ENCODE measurements at regions not wholly inside any gene's neighbourhood (a gene's known extent, or its start where the extent isn't known, plus 50 kb on each side); places are given as distances from the start of the nearest gene placed in this dataset.
A peak's percentile ranks its signal among the peaks of the same experiment; 100 is the strongest.
"Not testable (repeated sequence)": the region's sequence is repeated elsewhere in the genome, so short reads cannot be mapped to it uniquely, and the experiment has no call there.

- TF ChIP-seq TAF1 (IDR thresholded peaks at IDR 0.05; ENCODE audit: low read depth, low read length) (no peak), POLR2AphosphoS5 (IDR thresholded peaks at IDR 0.05; ENCODE audit: low read depth, low read length) (no peak), POU2F2 (IDR thresholded peaks at IDR 0.05; ENCODE audit: low read depth, low read length) (no peak), SPI1 (IDR thresholded peaks at IDR 0.05; ENCODE audit: low read depth, low read length) (peak; percentile 15; the same call in 1 of the 2 replicates)
- FAIRE-seq = no peak
- no peak for DNase-seq (ENCODE audit: insufficient read length, low spot score)
These were observed 98.8 kb upstream of the MB21D2 start for GRCh38 chr3:193016437-193016901.

GRCh38 chr3:193021506-193022010, 103.9 kb upstream of the MB21D2 start:
- DNase-seq (ENCODE audit: insufficient read length, low spot score) = no peak
- TF ChIP-seq POLR2A (IDR thresholded peaks at IDR 0.05; ENCODE audit: low read depth, low read length) (no peak), PAX5 (IDR thresholded peaks at IDR 0.05; ENCODE audit: insufficient read depth, low read length, severe bottlenecking) (no peak)
- no peak for FAIRE-seq

- FAIRE-seq (no peak), DNase-seq (ENCODE audit: insufficient read length, low spot score) (no peak)
- no peak for TF ChIP-seq POLR2AphosphoS5 (IDR thresholded peaks at IDR 0.05; ENCODE audit: low read depth, low read length)
- TF ChIP-seq POLR2A (IDR thresholded peaks at IDR 0.05; ENCODE audit: low read depth, low read length) = no peak
- TF ChIP-seq POU2F2 (IDR thresholded peaks at IDR 0.05; ENCODE audit: low read depth, low read length) = no peak
- TF ChIP-seq SPI1 (IDR thresholded peaks at IDR 0.05; ENCODE audit: low read depth, low read length) = no peak
- no peak for TF ChIP-seq TAF1 (IDR thresholded peaks at IDR 0.05; ENCODE audit: low read depth, low read length)
- TF ChIP-seq PAX5 (IDR thresholded peaks at IDR 0.05; ENCODE audit: insufficient read depth, low read length, severe bottlenecking) = no peak
These were observed 105.6 kb upstream of the MB21D2 start for GRCh38 chr3:193023218-193023617.

- FAIRE-seq (no peak), DNase-seq (ENCODE audit: insufficient read length, low spot score) (no peak)
- TF ChIP-seq PAX5 (IDR thresholded peaks at IDR 0.05; ENCODE audit: insufficient read depth, low read length, severe bottlenecking) (no peak), SPI1 (IDR thresholded peaks at IDR 0.05; ENCODE audit: low read depth, low read length) (no peak), POLR2AphosphoS5 (IDR thresholded peaks at IDR 0.05; ENCODE audit: low read depth, low read length) (no peak)
These were observed 110.6 kb upstream of the MB21D2 start for GRCh38 chr3:193028258-193028657.

GRCh38 chr3:193029800-193030199, 112.1 kb upstream of the MB21D2 start:
- FAIRE-seq (no peak), DNase-seq (ENCODE audit: insufficient read length, low spot score) (no peak)
- TF ChIP-seq TAF1 (IDR thresholded peaks at IDR 0.05; ENCODE audit: low read depth, low read length) (no peak), POLR2A (IDR thresholded peaks at IDR 0.05; ENCODE audit: low read depth, low read length) (no peak), POLR2AphosphoS5 (IDR thresholded peaks at IDR 0.05; ENCODE audit: low read depth, low read length) (no peak), POU2F2 (IDR thresholded peaks at IDR 0.05; ENCODE audit: low read depth, low read length) (no peak), SPI1 (IDR thresholded peaks at IDR 0.05; ENCODE audit: low read depth, low read length) (no peak), PAX5 (IDR thresholded peaks at IDR 0.05; ENCODE audit: insufficient read depth, low read length, severe bottlenecking) (no peak)

- no peak for TF ChIP-seq SPI1 (IDR thresholded peaks at IDR 0.05; ENCODE audit: low read depth, low read length)
- no peak for TF ChIP-seq PAX5 (IDR thresholded peaks at IDR 0.05; ENCODE audit: insufficient read depth, low read length, severe bottlenecking)
- no peak for TF ChIP-seq POLR2A (IDR thresholded peaks at IDR 0.05; ENCODE audit: low read depth, low read length)
- no peak for TF ChIP-seq TAF1 (IDR thresholded peaks at IDR 0.05; ENCODE audit: low read depth, low read length)
- TF ChIP-seq POU2F2 (IDR thresholded peaks at IDR 0.05; ENCODE audit: low read depth, low read length) = no peak
- TF ChIP-seq POLR2AphosphoS5 (IDR thresholded peaks at IDR 0.05; ENCODE audit: low read depth, low read length) = no peak
- FAIRE-seq (no peak), DNase-seq (ENCODE audit: insufficient read length, low spot score) (no peak)
These were observed 112.6 kb upstream of the MB21D2 start for GRCh38 chr3:193030276-193030675.

GRCh38 chr3:193031911-193032310, 114.3 kb upstream of the MB21D2 start:
- TF ChIP-seq POU2F2 (IDR thresholded peaks at IDR 0.05; ENCODE audit: low read depth, low read length) (no peak), POLR2AphosphoS5 (IDR thresholded peaks at IDR 0.05; ENCODE audit: low read depth, low read length) (no peak), PAX5 (IDR thresholded peaks at IDR 0.05; ENCODE audit: insufficient read depth, low read length, severe bottlenecking) (no peak), POLR2A (IDR thresholded peaks at IDR 0.05; ENCODE audit: low read depth, low read length) (no peak), SPI1 (IDR thresholded peaks at IDR 0.05; ENCODE audit: low read depth, low read length) (no peak), TAF1 (IDR thresholded peaks at IDR 0.05; ENCODE audit: low read depth, low read length) (no peak)
- FAIRE-seq (no peak), DNase-seq (ENCODE audit: insufficient read length, low spot score) (no peak)

GRCh38 chr3:193033226-193033780, 115.6 kb upstream of the MB21D2 start:
- no peak for FAIRE-seq
- TF ChIP-seq POLR2A (IDR thresholded peaks at IDR 0.05; ENCODE audit: low read depth, low read length) (no peak), SPI1 (IDR thresholded peaks at IDR 0.05; ENCODE audit: low read depth, low read length) (no peak), POU2F2 (IDR thresholded peaks at IDR 0.05; ENCODE audit: low read depth, low read length) (no peak), PAX5 (IDR thresholded peaks at IDR 0.05; ENCODE audit: insufficient read depth, low read length, severe bottlenecking) (no peak), TAF1 (IDR thresholded peaks at IDR 0.05; ENCODE audit: low read depth, low read length) (no peak), POLR2AphosphoS5 (IDR thresholded peaks at IDR 0.05; ENCODE audit: low read depth, low read length) (no peak)
- DNase-seq (ENCODE audit: insufficient read length, low spot score) = no peak

GRCh38 chr3:193037828-193038227, 120.2 kb upstream of the MB21D2 start:
- DNase-seq (ENCODE audit: insufficient read length, low spot score); FAIRE-seq: not testable (repeated sequence)

GRCh38 chr3:193039058-193039457, 121.4 kb upstream of the MB21D2 start:
- TF ChIP-seq POLR2AphosphoS5 (IDR thresholded peaks at IDR 0.05; ENCODE audit: low read depth, low read length) = no peak
- no peak for TF ChIP-seq POU2F2 (IDR thresholded peaks at IDR 0.05; ENCODE audit: low read depth, low read length)
- no peak for TF ChIP-seq SPI1 (IDR thresholded peaks at IDR 0.05; ENCODE audit: low read depth, low read length)
- no peak for TF ChIP-seq PAX5 (IDR thresholded peaks at IDR 0.05; ENCODE audit: insufficient read depth, low read length, severe bottlenecking)
- TF ChIP-seq POLR2A (IDR thresholded peaks at IDR 0.05; ENCODE audit: low read depth, low read length) = no peak
- FAIRE-seq = no peak
- DNase-seq (ENCODE audit: insufficient read length, low spot score) = no peak
